ENCODE measurements at regions not wholly inside any gene's neighbourhood (a gene's known extent, or its start where the extent isn't known, plus 50 kb on each side); places are given as distances from the start of the nearest gene placed in this dataset.
"Not testable (repeated sequence)": the region's sequence is repeated elsewhere in the genome, so short reads cannot be mapped to it uniquely, and the experiment has no call there.

DNA sequence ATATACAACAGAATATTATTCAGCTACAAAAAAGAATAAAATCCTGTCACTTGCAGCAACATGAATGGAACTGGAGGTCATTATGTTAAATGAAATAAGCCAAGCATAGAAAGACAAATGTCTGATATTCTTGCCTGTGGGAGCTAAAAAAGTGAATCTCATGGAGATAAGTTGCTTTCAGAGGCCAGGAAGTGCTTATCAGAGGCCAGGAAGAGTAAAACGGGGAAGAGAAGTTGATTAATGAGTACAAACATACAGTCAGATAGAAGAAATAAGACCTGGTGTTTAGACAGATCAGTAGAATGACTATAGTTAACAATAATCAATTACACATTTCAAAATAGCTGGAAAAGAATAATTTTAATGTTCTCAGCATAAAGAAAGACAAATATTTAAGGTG lies 54.4 kb upstream of the CPHXL start:
- ATAC-seq = no peak

DNA sequence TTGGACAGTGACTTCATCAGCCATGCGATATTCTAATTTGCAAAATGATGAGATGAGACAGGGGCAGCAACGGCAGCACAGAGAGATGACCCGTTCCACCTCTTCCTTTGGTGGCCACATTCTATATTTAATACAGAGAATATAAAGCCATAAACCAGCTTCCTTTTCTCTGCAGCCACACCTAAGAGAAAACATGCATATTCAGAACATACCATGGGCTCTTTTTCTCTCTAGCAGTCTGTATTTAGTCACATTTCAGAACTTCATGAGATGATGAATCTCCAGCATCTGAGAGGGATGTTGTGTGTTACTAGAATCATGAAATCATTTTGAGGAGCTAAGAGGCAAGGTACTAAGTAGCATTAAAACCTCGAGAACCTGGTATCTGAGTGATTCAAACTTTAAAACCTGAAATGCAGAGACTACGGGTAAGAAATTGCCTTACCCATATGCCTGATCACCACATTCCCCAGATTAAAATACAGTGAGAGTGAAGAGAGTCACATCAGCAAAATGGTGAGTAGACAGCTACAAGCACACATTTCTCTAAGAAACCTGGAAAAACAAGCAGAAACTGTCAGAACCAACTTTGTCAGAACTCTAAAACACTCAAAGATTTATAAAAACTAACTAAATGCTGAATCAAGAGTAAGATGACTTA lies 55.5 kb upstream of the CPHXL start:
- no peak for ATAC-seq

DNA sequence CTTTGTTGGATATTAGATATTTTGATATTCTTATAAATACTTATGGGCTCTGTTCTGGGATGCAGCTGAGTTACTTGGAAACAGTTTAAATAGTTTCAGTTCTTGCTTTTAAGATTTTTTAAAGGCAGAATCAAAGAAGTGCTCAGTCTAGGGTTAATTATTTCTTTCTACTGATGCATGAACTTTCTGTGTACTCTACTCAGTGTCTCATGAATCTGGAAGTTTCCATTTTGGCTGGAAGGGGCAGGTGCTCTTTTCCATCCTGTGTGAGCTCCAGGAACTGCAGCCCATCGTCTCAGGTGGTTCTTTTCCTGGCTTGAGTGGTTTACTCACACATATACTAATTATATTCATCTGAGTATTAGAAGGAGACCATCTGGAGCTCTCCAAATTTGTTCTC lies 61.1 kb upstream of the CPHXL start:
- no peak for ATAC-seq

DNA sequence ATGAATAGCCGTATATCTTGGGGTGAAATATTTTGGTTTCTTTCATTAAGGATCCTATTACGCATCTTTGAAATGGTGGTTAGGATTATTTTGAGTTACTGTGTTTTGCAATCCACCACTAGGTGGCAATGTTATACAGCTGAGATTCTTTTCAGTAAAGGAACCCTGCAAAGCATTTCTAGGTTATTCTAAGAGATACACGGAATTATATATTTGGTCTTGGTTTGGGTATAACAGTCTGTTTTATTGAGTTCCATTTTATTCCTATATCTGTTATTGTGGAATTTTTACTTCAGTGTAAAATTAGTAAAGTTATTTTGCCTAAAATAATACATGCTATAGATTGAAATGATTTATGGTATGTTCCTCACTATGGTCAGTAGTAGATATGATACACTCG lies 62.9 kb upstream of the CPHXL start:
- ATAC-seq = peak in 1 of 2 donors; percentile 21

DNA sequence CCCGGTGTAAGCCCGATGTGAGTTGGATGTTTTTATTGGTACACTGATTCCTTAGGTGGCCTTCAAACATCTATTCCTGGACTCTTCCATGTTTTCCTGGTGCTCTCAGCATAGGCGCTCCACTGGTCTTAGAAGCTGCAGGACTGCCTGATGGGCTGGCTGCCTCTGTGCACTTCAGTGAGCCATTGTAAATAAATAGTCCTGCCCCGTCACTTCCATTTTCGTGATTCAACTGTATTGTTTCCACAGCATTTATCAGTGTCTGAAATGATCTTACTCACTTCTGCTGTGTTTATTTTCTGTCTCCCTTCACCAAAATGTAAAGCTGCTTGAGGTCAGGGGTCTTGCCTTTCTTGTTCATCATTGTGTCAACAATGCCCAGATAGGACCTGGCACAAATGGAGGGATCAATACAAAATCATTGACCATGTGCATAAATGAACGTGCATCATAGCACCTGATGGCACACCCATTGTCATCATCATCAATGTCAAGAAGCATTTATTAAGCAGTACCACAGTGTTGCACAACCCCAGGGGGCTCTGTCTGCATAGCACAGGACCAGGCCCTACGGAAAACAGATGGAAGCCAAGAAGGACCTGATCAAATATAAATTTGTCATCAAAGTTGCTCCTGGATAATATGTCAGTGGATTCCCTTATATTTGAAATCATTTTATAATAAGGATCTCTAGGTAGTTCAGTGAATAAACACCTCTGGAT lies 66.6 kb upstream of the CPHXL start:
- ATAC-seq = no peak

DNA sequence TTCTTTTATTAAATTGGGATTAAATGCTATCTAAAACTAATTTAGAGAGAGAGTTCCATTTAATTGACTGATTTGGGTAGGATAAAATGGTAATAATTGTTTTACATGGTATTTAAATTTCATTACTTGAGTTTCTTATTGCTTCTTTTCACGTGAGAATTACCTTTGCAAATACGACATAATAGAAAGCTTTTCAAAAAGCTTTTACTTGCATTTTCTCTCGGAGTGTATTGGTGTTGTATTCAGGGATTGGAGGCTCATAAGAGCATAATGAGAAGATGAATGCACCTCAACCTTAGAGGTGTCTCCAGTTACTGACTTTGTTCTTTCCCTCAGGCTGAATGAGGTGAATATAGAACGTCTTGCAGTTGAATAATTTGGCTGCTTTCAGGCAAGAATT lies 67.4 kb upstream of the CPHXL start:
- no peak for ATAC-seq

DNA sequence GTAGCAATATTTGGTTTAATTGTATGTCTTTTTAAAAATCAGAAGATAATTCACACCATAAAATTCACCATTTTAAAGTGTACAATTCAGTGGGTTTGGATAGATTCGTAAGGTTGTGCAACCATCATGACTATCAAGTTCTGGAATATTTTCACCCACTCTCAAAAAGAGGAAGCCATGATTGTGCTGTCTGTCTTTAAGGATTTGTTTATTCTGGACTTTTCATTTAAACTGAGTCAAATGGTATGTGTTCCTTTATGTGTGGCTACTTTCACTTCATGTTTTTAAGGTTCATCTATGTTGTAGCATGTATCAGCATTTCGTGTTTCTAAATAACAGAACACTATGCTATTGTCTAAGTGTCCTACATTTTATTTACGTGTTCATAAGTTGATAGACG lies 68.1 kb upstream of the CPHXL start:
- ATAC-seq = no peak

DNA sequence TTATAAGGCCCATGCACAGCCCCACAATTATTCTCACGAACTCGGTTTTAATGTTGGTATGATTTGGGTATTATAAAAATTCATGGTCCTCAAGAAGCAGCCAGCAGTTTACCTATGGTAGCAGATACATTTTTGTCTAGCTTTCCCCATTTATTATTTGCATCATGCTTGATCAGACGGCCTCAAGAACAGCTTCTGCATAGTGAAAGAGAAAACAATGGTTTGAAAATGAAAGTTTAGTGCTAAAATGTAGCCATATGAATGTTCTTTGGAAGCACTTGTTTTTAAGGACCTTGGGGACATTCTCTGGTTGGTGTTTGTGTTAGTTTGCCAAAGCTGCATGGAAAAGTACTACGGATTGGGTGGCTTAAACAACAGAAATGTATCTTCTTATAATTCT lies 72.4 kb upstream of the CPHXL start:
- ATAC-seq = no peak

DNA sequence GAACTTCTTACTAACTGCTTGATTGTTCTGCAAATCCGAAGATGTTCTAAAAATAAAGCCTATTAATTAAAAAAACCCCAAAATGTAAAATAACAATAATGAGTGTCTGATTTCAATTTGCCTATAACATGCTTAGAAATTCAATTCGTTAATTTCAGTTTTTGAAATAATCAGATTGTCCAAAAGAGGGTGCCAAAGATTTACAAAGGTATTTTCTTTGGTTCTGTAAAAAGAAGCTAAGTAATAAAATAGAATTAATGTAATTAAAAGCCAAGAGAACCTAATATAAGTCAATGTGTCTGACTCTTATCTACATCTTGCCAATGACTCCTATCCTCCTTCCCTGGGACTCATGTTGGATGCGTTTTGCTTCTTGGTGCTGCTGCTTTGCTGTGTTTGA lies 75.0 kb upstream of the CPHXL start:
- ATAC-seq = no peak

DNA sequence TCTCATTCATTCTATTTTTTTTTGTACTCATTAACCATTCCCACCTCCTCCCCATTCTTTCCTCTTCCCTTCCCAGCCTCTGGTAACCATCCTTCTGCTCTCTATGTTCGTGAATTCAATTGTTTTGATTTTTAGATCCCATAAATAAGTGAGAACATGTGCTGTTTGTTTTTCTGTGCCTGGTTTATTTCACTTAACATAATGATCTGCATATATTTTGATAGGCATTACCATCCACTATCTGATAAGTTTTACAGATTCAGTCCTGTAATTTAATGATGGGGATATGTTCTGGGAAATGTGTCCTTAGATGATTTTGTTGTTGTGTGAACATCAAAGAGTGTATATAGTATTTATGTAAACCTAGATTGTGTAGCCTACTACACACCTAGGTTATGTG lies 77.5 kb upstream of the CPHXL start:
- ATAC-seq = no peak

DNA sequence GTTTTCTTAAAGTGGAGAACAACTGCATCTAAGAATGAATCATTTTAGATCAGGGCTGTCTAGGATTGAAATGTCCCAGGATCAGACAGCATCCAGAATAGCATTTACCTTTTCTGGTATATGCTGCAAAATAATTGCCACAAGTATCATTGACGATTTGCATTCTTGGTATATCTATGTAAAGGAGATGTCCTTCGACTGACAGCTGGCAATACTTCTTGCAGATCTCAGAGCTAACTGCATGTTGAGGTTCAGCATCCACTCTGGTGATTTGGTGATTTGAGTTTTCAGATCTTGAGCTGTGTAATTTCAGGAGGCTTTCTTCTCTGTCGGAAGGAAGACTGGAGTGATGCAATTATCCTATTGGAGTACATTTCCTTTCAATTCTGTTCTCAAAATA lies 78.1 kb upstream of the CPHXL start:
- ATAC-seq = no peak

DNA sequence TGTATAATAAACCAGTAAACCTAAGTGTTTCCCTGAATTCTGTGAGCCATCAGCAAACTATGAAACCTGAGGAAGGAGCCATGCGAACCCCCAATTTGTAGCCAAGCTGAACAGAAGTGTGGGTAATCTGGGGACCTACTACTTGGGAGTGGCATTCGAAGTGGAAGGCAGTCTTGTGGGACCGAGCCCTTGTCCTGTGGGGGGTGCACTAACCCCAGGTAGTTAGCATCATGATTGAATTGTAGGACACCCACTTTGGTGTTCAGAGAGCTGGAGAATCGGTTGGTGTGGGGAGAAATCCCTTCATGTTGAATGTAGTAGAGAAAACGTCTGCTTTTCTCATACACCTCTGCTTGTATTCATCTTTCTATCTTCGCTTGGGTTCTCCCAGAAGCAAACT lies 79.7 kb upstream of the CPHXL start:
- ATAC-seq = no peak

DNA sequence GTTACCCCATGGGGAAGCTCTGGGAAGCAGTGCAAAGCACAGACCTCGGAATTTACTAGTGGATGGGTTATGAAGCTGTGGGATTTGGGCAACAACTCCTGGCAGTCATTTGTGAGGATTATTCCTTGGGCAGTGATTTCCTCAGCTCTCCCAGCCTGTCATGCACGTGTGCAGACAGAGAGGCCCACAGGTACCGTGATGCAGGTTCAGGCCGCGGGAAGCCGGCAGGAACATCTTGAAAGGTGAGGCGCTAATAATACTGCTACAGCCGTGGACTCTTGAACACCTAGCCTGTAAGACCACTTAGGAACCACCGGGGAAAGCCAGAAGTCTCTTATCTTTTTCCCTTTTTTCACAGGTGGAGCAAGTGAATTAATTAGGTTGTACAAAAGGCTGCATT lies 80.2 kb upstream of the CPHXL start:
- no peak for ATAC-seq

DNA sequence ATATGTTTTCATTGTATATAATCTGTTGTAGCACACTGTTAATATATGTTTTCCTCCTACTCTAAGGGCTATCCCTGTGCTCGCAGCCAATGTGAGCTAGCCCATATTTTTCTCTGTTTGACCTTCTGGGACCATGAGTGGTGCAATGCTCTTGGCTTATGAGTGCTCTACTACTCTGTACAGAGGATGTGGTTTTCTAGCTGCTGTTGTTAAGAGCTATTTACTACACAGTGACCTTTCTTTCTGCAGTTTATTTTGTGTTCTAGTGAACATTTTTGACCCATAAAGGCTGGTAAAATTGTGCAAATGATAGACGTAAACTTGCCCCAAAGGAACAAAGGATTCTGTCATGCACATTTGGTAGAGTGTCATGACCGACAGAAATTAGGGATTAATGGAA lies 84.1 kb upstream of the CPHXL start:
- no peak for ATAC-seq

DNA sequence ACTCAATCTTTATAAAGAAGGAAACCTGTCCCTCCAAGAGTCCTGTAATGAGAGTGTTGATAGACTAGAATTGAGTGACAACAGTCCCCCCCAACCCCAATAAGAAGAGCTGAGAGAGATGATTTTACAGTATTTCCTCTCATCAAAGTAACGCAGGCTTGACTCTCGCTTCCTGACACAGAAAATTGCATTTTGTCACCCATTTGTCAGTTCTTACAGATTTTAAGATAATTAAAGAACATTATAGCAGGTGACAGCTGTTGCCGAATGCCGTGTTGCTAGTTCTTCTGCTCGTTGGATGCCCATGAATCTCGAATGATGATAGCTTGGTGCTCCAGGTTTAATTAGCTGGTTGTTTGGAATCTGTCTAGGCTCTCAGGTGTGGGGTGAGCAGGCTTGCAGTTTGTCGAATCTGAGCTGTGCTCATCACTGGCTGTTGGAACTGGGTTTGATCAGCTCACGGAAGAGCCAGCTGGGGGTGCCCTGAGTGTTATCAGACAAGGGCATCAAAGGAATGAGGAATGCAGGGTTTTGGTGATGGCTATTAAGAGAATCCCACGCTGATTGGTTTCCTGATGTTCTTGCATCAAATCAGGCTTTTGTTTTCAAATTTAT lies 84.8 kb upstream of the CPHXL start:
- no peak for ATAC-seq

DNA sequence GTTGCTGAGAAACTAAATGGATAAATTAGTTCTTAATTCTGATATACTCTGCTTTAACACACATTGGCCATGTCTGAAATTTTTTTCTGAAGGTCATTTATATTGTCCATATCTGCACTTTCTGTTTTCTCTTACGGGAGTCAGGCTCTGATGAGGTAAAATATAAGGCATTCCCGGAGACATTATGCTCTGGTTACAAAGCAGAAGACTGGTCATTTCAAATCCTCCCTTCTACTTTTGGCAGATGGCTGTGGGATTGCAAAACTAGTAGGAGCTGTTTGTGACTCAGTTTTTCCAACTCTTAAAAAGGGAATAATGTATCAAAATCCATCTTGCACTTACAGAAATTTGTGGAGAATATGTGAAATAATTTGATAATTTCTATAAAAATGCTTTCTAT lies 92.2 kb upstream of the CPHXL start:
- no peak for ATAC-seq

DNA sequence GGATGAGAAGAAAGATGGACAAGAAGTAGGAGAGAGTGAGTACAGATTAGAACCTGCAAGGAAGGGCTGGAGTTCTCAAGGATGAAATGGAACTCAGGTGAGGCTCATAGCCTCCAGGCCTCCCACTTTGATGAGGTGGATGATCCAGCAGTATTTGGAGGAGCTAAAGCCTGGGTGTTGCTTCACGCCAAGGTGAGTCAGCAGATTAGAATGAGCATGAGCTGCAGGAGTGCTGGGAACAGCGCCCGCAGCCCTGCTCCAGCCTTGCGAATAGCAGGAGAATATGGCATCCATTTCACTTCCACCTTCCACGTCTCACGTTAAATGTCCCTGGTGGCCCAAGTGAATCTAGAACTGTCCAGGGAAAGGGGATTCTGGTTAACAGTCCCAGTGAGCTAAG lies 94.4 kb upstream of the CPHXL start:
- ATAC-seq = no peak

DNA sequence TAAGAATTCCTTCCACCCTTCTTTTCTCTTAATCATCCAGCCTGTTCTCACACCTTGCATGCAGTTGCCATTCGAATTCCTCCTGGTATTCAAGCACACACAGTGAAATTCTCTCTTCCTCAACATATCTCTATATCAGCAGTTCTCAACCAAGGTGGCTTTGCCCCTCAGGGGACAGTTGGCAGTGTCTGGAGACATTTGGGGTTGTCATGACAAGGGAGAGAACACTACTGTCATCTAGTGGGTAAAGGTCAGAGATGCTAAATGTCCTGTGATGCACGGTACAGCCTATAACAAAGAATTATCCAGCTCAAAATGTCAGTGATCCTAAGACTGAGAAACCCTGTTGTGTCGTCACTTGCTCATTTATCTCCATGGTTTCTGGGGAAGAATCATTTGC lies 94.8 kb upstream of the CPHXL start:
- ATAC-seq = no peak

DNA sequence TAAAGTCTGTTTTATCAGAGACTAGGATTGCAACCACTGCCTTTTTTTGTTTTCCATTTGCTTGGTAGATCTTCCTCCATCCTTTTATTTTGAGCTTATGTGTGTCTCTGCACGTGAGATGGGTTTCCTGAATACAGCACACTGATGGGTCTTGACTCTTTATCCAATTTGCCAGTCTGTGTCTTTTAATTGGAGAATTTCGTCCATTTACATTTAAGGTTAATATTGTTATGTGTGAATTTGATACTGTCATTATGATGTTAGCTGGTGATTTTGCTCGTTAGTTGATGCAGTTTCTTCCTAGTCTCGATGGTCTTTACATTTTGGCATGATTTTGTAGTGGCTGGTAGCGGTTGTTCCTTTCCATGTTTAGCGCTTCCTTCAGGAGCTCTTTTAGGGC lies 99.5 kb upstream of the CPHXL start:
- ATAC-seq = not testable (repeated sequence)

DNA sequence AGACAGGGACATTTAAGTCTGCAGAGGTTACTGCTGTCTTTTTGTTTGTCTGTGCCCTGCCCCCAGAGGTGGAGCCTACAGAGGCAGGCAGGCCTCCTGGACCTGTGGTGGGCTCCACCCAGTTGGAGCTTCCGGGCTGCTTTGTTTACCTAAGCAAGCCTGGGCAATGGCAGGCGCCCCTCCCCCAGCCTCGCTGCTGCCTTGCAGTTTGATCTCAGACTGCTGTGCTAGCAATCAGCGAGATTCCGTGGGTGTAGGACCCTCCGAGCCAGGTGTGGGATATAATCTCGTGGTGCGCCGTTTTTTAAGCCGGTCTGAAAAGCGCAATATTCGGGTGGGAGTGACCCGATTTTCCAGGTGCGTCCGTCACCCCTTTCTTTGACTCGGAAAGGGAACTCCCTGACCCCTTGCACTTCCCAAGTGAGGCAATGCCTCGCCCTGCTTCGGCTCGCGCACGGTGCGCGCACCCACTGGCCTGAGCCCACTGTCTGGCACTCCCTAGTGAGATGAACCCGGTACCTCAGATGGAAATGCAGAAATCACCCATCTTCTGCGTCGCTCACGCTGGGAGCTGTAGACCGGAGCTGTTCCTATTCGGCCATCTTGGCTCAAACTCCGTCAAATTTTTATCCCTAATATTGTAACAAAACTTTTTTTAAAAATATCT lies 101.2 kb upstream of the CPHXL start:
- not testable (repeated sequence) for ATAC-seq

DNA sequence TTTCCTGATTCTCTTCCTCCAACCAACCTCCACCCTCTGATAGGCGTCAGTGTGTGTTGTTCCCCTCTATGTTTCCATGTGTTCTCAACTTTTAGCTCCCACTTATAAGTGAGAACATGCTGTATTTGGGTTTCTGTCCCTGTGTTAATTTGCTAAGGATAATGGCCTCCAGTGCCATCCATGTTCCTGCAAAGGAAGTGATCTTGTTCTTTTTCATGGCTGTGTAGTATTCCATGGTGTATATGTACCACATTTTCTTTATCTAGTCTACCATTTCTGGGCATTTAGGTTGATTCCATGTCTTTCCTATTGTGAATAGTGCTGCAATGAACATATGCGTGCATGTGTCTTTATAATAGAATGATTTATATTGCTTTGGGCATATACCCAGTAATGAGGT lies 107.1 kb upstream of the CPHXL start:
- not testable (repeated sequence) for ATAC-seq

DNA sequence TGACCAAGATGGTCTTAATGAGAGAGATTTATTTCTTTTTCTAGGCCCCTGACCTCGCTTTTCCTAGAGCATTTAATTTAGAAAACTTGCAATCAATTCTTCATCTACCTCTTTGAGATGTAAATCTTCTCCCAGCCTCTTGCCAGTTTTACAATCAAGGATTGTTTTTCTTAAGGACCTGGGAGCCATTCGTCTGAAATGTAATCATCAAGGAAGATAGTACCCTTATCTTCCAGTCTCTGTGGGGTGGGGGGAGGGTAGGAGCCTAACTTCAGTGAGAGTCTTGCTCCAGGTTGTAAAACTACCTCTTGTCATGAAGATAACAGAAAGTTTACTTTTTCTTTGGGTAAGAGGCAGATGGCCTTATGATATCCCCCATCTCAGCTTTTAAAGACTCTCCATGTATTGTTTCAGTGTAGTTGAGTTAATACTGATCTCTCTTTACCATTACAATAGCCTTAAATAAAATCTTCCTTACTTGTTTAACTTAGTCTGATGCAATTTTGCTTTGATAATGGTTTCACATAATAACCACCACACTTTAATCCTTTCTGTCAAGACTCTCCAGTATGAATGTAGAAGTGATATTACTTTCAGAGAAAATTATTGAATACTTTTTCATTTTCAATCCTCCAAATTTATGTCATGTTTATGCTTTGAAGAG lies 110.2 kb upstream of the CPHXL start:
- ATAC-seq = no peak

DNA sequence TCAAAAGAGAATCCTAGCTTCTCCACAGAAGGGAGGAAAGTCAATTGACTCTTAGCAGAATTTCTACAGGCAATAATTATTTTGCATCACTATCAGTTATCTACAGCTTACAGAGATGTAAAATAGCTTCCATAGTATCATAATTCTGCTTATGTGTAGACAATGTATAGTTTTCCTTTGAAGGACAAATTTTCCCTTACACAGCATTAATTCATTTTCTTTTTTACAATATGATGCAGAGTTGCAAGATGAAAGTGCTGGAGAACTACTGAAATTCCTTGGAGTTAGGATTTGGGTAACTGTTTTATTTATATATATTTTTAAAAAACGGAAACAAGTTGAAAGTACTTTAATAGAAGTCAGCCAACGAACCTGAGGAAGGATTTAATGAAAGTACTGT lies 111.0 kb upstream of the CPHXL start:
- ATAC-seq = no peak

Measured in activated CD4-positive, CD25-positive, alpha-beta regulatory T cell treated with anti-CD3 and anti-CD28 coated beads, Interleukin-2, amount 50 U/mL, for 24 hours (primary cell).